Upper lobe of left lung (tissue), 6 donors: ENCODE measurements at regions not wholly inside any gene's neighbourhood (a gene's known extent, or its start where the extent isn't known, plus 50 kb on each side); places are given as distances from the start of the nearest gene placed in this dataset.
A peak's percentile ranks its signal among the peaks of the same experiment; 100 is the strongest.

Experiments used
- ATAC-seq, 2 donors: fragments of 200-7000 bp; cut with Tn5 transposase; one replicate each; pipeline ENCODE4 v1.9.1; 2022; ENCODE audit warnings: mild to moderate bottlenecking in 2 of 2, moderate library complexity in 2 of 2; ENCODE audit not compliant: low FRiP score in 2 of 2
- DNase-seq, 2 donors: peaks; one replicate each; pipeline ENCODE4 v3.0.0-alpha.2; 2019 to 2020
- H3K27ac ChIP-seq, 4 donors: fragments of 200-600 bp; sonication (generic); one replicate each; pipeline ENCODE4 v1.5.1; 2016 to 2019
- H3K27me3 ChIP-seq, 4 donors: fragments of 200-600 bp; sonication (generic); one replicate each; pipeline ENCODE4 v1.5.1; 2017 to 2019
- H3K36me3 ChIP-seq, 4 donors: fragments of 200-600 bp; sonication (generic); one replicate each; pipeline ENCODE4 v1.5.1; 2016 to 2019
- H3K4me1 ChIP-seq, 4 donors: fragments of 200-600 bp; sonication (generic); one replicate each; pipeline ENCODE4 v1.5.1; 2018 to 2019
- H3K4me3 ChIP-seq, 4 donors: fragments of 200-600 bp; sonication (generic); one replicate each; pipeline ENCODE4 v1.5.1; 2017 to 2019; ENCODE audit warnings: mild to moderate bottlenecking in 2 of 4, moderate library complexity in 1 of 4
- H3K9me3 ChIP-seq, 4 donors: fragments of 200-600 bp; sonication (generic); one replicate each; pipeline ENCODE4 v1.5.1; 2018 to 2019
- CTCF ChIP-seq, 6 experiments: fragments of 450-650 bp in 4 of 6; fragments of 200-600 bp in 2 of 6; sonication (generic) in 2 of 6; IDR thresholded peaks; one replicate each; pipeline ENCODE4 v1.5.1; 2016 to 2019; ENCODE audit warnings: antibody characterized with exemption in 6 of 6
- EP300 ChIP-seq, 4 donors: sonication (generic); formaldehyde crosslinking; IDR thresholded peaks; one replicate each; pipeline ENCODE4 v1.5.1; 2017; ENCODE audit warnings: antibody characterized with exemption in 4 of 4, control low read depth in 2 of 4
- POLR2A ChIP-seq, 4 donors: fragments of 450-650 bp; IDR thresholded peaks; one replicate each; pipeline ENCODE4 v1.5.1; 2016 to 2017; ENCODE audit warnings: antibody characterized with exemption in 4 of 4, mild to moderate bottlenecking in 2 of 4
- POLR2AphosphoS5 ChIP-seq, 2 donors: sonication (generic); formaldehyde crosslinking; IDR thresholded peaks; one replicate each; pipeline ENCODE4 v1.5.1; 2017; ENCODE audit warnings: antibody characterized with exemption in 2 of 2
- WGBS, 2 donors: methylation state at CpG; one replicate each; pipeline ENCODE4 v1.1.5; 2017 to 2018; 5-methylcytosine and 5-hydroxymethylcytosine counted together
- donor health status: DM: no; HTN: no; CAD: no; lungs with moderate emphysema.
- donor health status: DM: no; HTN: yes; CAD: no; lungs with severe emphysema.

DNA sequence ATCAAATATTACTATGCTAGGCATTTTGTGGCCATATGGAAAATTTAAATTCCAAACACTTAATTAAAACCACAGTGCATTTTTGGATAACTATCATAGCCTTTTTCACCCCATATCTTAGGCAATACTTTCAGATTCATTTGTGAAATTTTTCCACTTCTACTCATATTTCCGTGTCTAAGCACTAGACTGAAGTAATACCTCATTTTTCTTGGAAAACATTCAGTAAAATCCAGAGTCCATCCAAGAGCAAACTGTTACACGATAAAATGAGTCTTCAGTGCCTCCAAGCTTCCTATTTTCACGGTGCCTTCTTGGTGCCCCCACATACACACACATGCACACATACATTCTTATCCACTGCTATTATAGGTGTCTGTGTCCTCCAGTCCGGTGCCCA is 845.9 kb downstream of the TBL1XR1 start:
- Histone ChIP-seq H3K27ac (no peak overlapping the region), H3K27me3 (no peaks in the 10 kb centered on the region), H3K9me3 (no peaks in the 10 kb centered on the region), H3K36me3 (no peaks in the 10 kb centered on the region), H3K4me3 (no peak overlapping the region), H3K4me1 (no peaks in the 10 kb centered on the region)
- no peak for TF ChIP-seq POLR2AphosphoS5 (IDR thresholded peaks at IDR 0.05)
- WGBS, 2 donors, result 71 to 74% methylated on average over 4 of the region's 4 CpGs
- peak in 1 of 2 donors; percentile 63 for ATAC-seq
- DNase-seq, result no peak

DNA sequence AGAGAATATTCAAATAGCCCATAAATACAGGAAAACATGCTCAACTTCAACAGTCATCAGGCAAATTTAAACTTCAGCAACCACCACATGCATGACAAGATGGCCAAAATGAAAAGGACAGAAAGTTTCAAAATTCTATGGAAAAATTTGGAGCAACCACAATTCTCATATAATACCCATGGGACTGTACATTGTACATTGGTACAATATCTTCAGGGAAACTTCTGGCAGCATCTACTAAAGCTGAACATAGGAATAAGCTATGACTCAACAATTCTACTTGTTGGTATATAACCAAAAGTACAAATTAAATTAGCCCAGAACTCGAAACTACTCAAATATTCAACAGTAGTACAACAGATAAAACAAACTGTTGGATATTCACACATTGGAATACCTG is 847.6 kb downstream of the TBL1XR1 start:
- no peak for DNase-seq
- ATAC-seq, result no peak
- H3K27me3 ChIP-seq, result no peaks in the 10 kb centered on the region
- H3K9me3 ChIP-seq, result no peaks in the 10 kb centered on the region
- no peak overlapping the region for H3K4me3 ChIP-seq
- H3K4me1 ChIP-seq, result no peaks in the 10 kb centered on the region
- no peak overlapping the region for H3K27ac ChIP-seq
- TF ChIP-seq POLR2A (IDR thresholded peaks at IDR 0.05) (no peak), CTCF (IDR thresholded peaks at IDR 0.05) (no peak), EP300 (IDR thresholded peaks at IDR 0.05) (no peak), POLR2AphosphoS5 (IDR thresholded peaks at IDR 0.05) (no peak)
- WGBS, 2 donors, result 46 to 59% methylated on average over 1 of the region's 1 CpG
- H3K36me3 ChIP-seq, result no peaks in the 10 kb centered on the region

GRCh38 chr3:176347424-176348146 is 849.7 kb downstream of the TBL1XR1 start:
- no peaks in the 10 kb centered on the region for H3K9me3 ChIP-seq
- no peak for TF ChIP-seq POLR2AphosphoS5 (IDR thresholded peaks at IDR 0.05)
- no peak for TF ChIP-seq CTCF (IDR thresholded peaks at IDR 0.05)
- no peak for TF ChIP-seq POLR2A (IDR thresholded peaks at IDR 0.05)
- no peak for TF ChIP-seq EP300 (IDR thresholded peaks at IDR 0.05)

DNA sequence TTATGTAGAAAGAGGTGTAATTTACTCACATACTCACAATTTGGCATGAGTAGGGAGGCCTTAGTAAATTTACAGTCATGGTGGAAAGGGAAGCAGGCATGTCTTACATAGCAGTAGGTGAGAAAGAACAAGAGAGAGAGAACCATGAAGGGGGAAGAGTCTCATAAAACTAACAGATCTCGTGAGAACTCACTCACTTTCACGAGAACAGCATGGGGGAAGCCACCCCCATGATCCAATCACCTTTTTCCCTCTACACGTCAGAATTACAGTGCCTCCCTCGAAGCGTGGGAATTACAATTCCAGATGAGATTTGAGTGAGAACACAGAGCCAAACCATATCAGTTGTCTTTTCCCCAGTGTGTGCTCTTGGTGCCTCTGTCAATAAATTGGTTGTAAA is 855.3 kb downstream of the TBL1XR1 start:
- Histone ChIP-seq H3K27me3 (no peaks in the 10 kb centered on the region), H3K36me3 (no peaks in the 10 kb centered on the region), H3K4me1 (no peaks in the 10 kb centered on the region), H3K9me3 (no peaks in the 10 kb centered on the region), H3K27ac (no peak overlapping the region), H3K4me3 (no peak overlapping the region)
- ATAC-seq (no peak), DNase-seq (no peak)
- 83 to 86% methylated on average over 5 of the region's 5 CpGs for WGBS, 2 donors
- TF ChIP-seq POLR2A (IDR thresholded peaks at IDR 0.05) (no peak), POLR2AphosphoS5 (IDR thresholded peaks at IDR 0.05) (no peak), EP300 (IDR thresholded peaks at IDR 0.05) (no peak), CTCF (IDR thresholded peaks at IDR 0.05) (no peak)

More at GRCh38 chr3:176347424-176348146, 849.7 kb downstream of the TBL1XR1 start:
- no peak for ATAC-seq
- H3K27me3 ChIP-seq, result no peaks in the 10 kb centered on the region
- DNase-seq, result no peak
- 64 to 65% methylated on average over 4 of the region's 4 CpGs for WGBS, 2 donors
- no peak overlapping the region for H3K4me3 ChIP-seq
- no peak overlapping the region for H3K27ac ChIP-seq
- H3K36me3 ChIP-seq, result no peaks in the 10 kb centered on the region
- no peaks in the 10 kb centered on the region for H3K4me1 ChIP-seq

- 98 to 100% methylated on average over 1 of the region's 1 CpG for WGBS, 2 donors
- ATAC-seq (no peak), DNase-seq (no peak)
- TF ChIP-seq CTCF (IDR thresholded peaks at IDR 0.05) (no peak), POLR2A (IDR thresholded peaks at IDR 0.05) (no peak), POLR2AphosphoS5 (IDR thresholded peaks at IDR 0.05) (no peak), EP300 (IDR thresholded peaks at IDR 0.05) (no peak)
- Histone ChIP-seq H3K27me3 (no peaks in the 10 kb centered on the region), H3K4me1 (no peaks in the 10 kb centered on the region), H3K9me3 (no peaks in the 10 kb centered on the region), H3K27ac (no peak overlapping the region), H3K36me3 (no peaks in the 10 kb centered on the region), H3K4me3 (no peak overlapping the region)
These were observed 868.6 kb downstream of the TBL1XR1 start for GRCh38 chr3:176328666-176329065.
